ENCODE measurements at regions not wholly inside any gene's neighbourhood (a gene's known extent, or its start where the extent isn't known, plus 50 kb on each side); places are given as distances from the start of the nearest gene placed in this dataset.

GRCh38 chr12:98001430-98001829 lies 514.0 kb upstream of the TMPO start:
- Mint-ChIP-seq H3K9me3 (no peaks in the 10 kb centered on the region), H3K27ac (no peak overlapping the region), H3K4me1 (no peaks in the 10 kb centered on the region), H3K27me3 (peaks cover 5% of the 10 kb centered on the region), H3K4me3 (no peak overlapping the region), H3K36me3 (ENCODE audit: low read depth) (no peaks in the 10 kb centered on the region)
- ChIA-PET POLR2A (no interaction called here), CTCF (no interaction called here)
- no peak for DNase-seq

GRCh38 chr12:98002887-98003493 lies 512.4 kb upstream of the TMPO start:
- Mint-ChIP-seq H3K27ac (no peak overlapping the region), H3K27me3 (peaks cover 5% of the 10 kb centered on the region), H3K4me3 (no peak overlapping the region), H3K9me3 (no peaks in the 10 kb centered on the region), H3K36me3 (ENCODE audit: low read depth) (no peaks in the 10 kb centered on the region), H3K4me1 (no peaks in the 10 kb centered on the region)
- CTCF ChIA-PET = no interaction called here
- DNase-seq = peak; percentile 27
- POLR2A ChIA-PET = no interaction called here

DNA sequence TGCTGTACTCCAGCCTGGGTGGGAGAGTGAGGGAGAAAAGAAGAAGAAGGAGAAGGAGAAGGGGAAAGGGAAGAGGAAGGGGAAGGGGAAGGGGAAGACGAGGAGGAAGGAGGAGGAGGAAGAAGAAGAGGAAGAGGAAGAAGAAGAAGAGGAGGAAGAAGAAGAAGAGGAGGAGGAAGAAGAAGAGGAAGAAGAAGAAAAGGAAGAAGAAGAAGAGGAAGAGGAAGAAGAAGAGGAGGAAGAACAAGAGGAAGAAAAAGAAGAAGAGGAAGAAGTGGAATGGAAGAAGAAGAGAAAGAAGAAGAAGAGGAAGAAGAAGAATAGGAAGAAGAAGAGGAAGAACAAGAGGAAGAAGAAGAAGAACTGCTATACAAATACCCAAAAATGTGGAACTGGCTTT lies 507.4 kb upstream of the TMPO start:
- peaks cover 2% of the 10 kb centered on the region for H3K27me3 Mint-ChIP-seq
- H3K4me1 Mint-ChIP-seq = no peaks in the 10 kb centered on the region
- DNase-seq = no peak
- no peaks in the 10 kb centered on the region for H3K9me3 Mint-ChIP-seq
- H3K36me3 Mint-ChIP-seq (ENCODE audit: low read depth) = no peaks in the 10 kb centered on the region
- ChIA-PET POLR2A (no interaction called here), CTCF (no interaction called here)
- H3K27ac Mint-ChIP-seq = no peak overlapping the region
- H3K4me3 Mint-ChIP-seq = no peak overlapping the region

DNA sequence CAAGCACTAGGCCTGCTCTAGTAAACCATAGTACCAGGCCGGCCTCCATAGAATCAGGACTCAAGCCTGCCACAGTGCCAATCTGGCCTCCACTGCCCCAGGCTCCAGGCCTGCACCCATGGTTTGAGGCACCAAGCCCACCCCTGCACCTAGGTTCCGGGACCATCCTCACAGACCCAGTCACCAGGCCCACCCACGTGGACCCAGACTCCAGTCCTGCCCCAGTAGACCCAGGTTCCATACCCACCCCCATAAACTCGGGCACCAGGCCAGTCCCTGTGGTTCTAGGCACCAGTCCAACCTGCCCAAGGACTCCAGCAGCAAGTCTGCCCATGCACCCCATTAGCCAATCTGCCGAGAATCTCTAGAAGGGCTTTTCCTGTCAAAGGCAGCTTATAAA lies 501.8 kb upstream of the TMPO start:
- Mint-ChIP-seq H3K4me3 (no peak overlapping the region), H3K27ac (no peak overlapping the region)

GRCh38 chr12:98018836-98019235 lies 496.6 kb upstream of the TMPO start:
- no peak for DNase-seq
- H3K27ac Mint-ChIP-seq = no peak overlapping the region
- H3K4me1 Mint-ChIP-seq = no peaks in the 10 kb centered on the region
- H3K36me3 Mint-ChIP-seq (ENCODE audit: low read depth) = no peaks in the 10 kb centered on the region
- ChIA-PET CTCF (no interaction called here), POLR2A (no interaction called here)
- no peaks in the 10 kb centered on the region for H3K27me3 Mint-ChIP-seq
- H3K4me3 Mint-ChIP-seq = no peak overlapping the region
- H3K9me3 Mint-ChIP-seq = no peaks in the 10 kb centered on the region

More for the DNA sequence above, 501.8 kb upstream of the TMPO start:
- Mint-ChIP-seq H3K4me1 (no peaks in the 10 kb centered on the region), H3K36me3 (ENCODE audit: low read depth) (no peaks in the 10 kb centered on the region), H3K27me3 (no peaks in the 10 kb centered on the region), H3K9me3 (no peaks in the 10 kb centered on the region)
- POLR2A ChIA-PET = no interaction called here
- DNase-seq = no peak
- CTCF ChIA-PET = no interaction called here

DNA sequence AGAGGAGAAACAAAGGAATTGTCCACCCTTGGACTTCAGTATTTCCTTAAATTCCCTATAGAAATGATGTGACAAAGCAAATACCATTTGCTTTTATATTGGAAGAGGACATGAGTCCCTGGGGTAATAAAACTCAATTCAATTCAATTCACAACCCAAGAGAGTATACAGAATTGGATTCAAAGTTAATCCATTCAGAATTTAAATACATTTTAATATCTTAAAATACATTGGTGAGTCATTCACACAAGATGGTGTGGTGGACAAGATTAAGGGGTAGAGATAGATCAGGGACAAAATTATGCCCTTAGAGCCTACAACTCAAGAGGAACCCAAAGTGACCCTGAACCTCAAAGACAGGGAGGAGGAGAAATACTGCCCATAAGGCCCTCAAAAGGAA lies 495.0 kb upstream of the TMPO start:
- ChIA-PET POLR2A (no interaction called here), CTCF (no interaction called here)
- Mint-ChIP-seq H3K36me3 (ENCODE audit: low read depth) (no peaks in the 10 kb centered on the region), H3K4me1 (no peaks in the 10 kb centered on the region), H3K9me3 (no peaks in the 10 kb centered on the region), H3K27ac (no peak overlapping the region), H3K27me3 (no peaks in the 10 kb centered on the region), H3K4me3 (no peak overlapping the region)
- no peak for DNase-seq

- H3K4me3 Mint-ChIP-seq = no peak overlapping the region
- ChIA-PET CTCF (no interaction called here), POLR2A (no interaction called here)
- no peak overlapping the region for H3K27ac Mint-ChIP-seq
- no peaks in the 10 kb centered on the region for H3K9me3 Mint-ChIP-seq
- no peaks in the 10 kb centered on the region for H3K4me1 Mint-ChIP-seq
- no peak for DNase-seq
- H3K36me3 Mint-ChIP-seq (ENCODE audit: low read depth) = no peaks in the 10 kb centered on the region
- no peaks in the 10 kb centered on the region for H3K27me3 Mint-ChIP-seq
Measured at GRCh38 chr12:98022961-98023360, 492.4 kb upstream of the TMPO start.

- POLR2A ChIA-PET = no interaction called here
Measured at GRCh38 chr12:98037401-98038140, 477.8 kb upstream of the TMPO start.

GRCh38 chr12:98042668-98043067 lies 472.7 kb upstream of the TMPO start:
- H3K9me3 Mint-ChIP-seq = no peaks in the 10 kb centered on the region
- CTCF ChIA-PET = no interaction called here
- H3K27me3 Mint-ChIP-seq = no peaks in the 10 kb centered on the region
- H3K27ac Mint-ChIP-seq = no peak overlapping the region
- POLR2A ChIA-PET = no interaction called here
- no peaks in the 10 kb centered on the region for H3K4me1 Mint-ChIP-seq
- H3K36me3 Mint-ChIP-seq (ENCODE audit: low read depth) = no peaks in the 10 kb centered on the region
- no peak overlapping the region for H3K4me3 Mint-ChIP-seq
- DNase-seq = no peak

More at GRCh38 chr12:98037401-98038140, 477.8 kb upstream of the TMPO start:
- Mint-ChIP-seq H3K27ac (no peak overlapping the region), H3K9me3 (no peaks in the 10 kb centered on the region), H3K4me3 (no peak overlapping the region), H3K4me1 (no peaks in the 10 kb centered on the region), H3K36me3 (ENCODE audit: low read depth) (no peaks in the 10 kb centered on the region), H3K27me3 (no peaks in the 10 kb centered on the region)
- DNase-seq = no peak
- CTCF ChIA-PET = no interaction called here

GRCh38 chr12:98045395-98045794 lies 470.0 kb upstream of the TMPO start:
- Mint-ChIP-seq H3K9me3 (no peaks in the 10 kb centered on the region), H3K27ac (no peak overlapping the region), H3K4me1 (no peaks in the 10 kb centered on the region), H3K27me3 (no peaks in the 10 kb centered on the region), H3K4me3 (no peak overlapping the region), H3K36me3 (ENCODE audit: low read depth) (no peaks in the 10 kb centered on the region)
- ChIA-PET POLR2A (no interaction called here), CTCF (no interaction called here)
- no peak for DNase-seq

DNA sequence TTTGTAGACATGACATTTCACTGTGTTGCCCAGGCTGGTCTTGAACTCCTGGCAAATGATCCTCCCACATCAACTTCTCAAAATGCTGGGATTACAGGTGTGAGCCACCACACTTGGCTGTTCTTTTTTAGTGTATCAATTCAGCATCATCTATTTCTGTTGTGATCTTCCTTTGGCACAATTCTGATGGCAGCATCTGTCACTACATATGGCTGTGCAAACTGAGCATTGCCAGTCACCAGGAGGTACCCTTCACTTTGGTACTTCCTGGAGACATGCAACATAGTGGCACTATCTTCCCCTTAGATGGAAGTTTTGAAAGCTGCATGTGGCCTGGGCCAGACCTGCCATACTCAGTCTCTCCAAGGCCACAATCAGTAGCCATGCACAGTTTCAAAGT lies 467.1 kb upstream of the TMPO start:
- H3K27me3 Mint-ChIP-seq = no peaks in the 10 kb centered on the region
- H3K9me3 Mint-ChIP-seq = no peaks in the 10 kb centered on the region
- H3K27ac Mint-ChIP-seq = no peak overlapping the region
- no peak for DNase-seq
- H3K4me1 Mint-ChIP-seq = no peaks in the 10 kb centered on the region
- ChIA-PET POLR2A (no interaction called here), CTCF (no interaction called here)
- no peak overlapping the region for H3K4me3 Mint-ChIP-seq
- no peaks in the 10 kb centered on the region for H3K36me3 Mint-ChIP-seq (ENCODE audit: low read depth)

- ChIA-PET POLR2A (no interaction called here), CTCF (no interaction called here)
- no peaks in the 10 kb centered on the region for H3K36me3 Mint-ChIP-seq (ENCODE audit: low read depth)
- no peak overlapping the region for H3K27ac Mint-ChIP-seq
- no peaks in the 10 kb centered on the region for H3K9me3 Mint-ChIP-seq
- no peaks in the 10 kb centered on the region for H3K27me3 Mint-ChIP-seq
- no peak for DNase-seq
- H3K4me1 Mint-ChIP-seq = no peaks in the 10 kb centered on the region
- no peak overlapping the region for H3K4me3 Mint-ChIP-seq
Measured at GRCh38 chr12:98053202-98053601, 462.2 kb upstream of the TMPO start.

GRCh38 chr12:98057701-98058100 lies 457.7 kb upstream of the TMPO start:
- POLR2A ChIA-PET = no interaction called here
- H3K9me3 Mint-ChIP-seq = no peaks in the 10 kb centered on the region
- CTCF ChIA-PET = no interaction called here

DNA sequence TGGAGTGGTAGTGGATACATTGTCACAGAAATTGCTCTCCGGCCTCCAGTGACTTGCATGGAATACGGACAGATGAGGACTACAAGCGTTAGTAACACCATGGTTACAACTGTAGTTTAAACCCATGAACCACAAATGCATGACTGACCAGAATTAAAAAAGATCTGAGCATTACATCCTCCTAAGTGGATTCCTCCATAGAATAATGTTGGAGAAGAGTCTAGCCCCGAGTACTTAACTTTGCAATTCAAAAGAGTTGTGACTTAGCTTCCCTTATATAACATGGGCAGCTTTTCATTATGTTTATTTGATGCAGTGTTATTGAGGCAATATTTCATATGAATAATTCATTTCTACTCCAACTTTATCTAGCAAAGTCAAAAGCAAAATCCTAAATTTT lies 457.2 kb upstream of the TMPO start:
- no peak overlapping the region for H3K27ac Mint-ChIP-seq
- H3K36me3 Mint-ChIP-seq (ENCODE audit: low read depth) = no peaks in the 10 kb centered on the region
- no peaks in the 10 kb centered on the region for H3K9me3 Mint-ChIP-seq
- no peaks in the 10 kb centered on the region for H3K4me1 Mint-ChIP-seq
- ChIA-PET CTCF (no interaction called here), POLR2A (no interaction called here)
- DNase-seq = no peak
- H3K27me3 Mint-ChIP-seq = no peaks in the 10 kb centered on the region
- no peak overlapping the region for H3K4me3 Mint-ChIP-seq

More at GRCh38 chr12:98057701-98058100, 457.7 kb upstream of the TMPO start:
- Mint-ChIP-seq H3K4me3 (no peak overlapping the region), H3K36me3 (ENCODE audit: low read depth) (no peaks in the 10 kb centered on the region), H3K4me1 (no peaks in the 10 kb centered on the region), H3K27ac (no peak overlapping the region), H3K27me3 (no peaks in the 10 kb centered on the region)
- no peak for DNase-seq
